DND-41 (cell line): ENCODE measurements at regions not wholly inside any gene's neighbourhood (a gene's known extent, or its start where the extent isn't known, plus 50 kb on each side); places are given as distances from the start of the nearest gene placed in this dataset.

Experiments used
- CTCF ChIP-seq: IDR thresholded peaks from 2 replicates; pipeline ENCODE4 v1.5.1; 2012; ENCODE audit warnings: borderline replicate concordance, low read length, moderate library complexity, mild to moderate bottlenecking; ENCODE audit not compliant: poor library complexity, severe bottlenecking; ENCODE audit errors: extremely low read depth
- EZH2 ChIP-seq: IDR thresholded peaks from 3 replicates; pipeline ENCODE4 v1.6.1; 2012; ENCODE audit warnings: borderline replicate concordance, low read depth, mild to moderate bottlenecking, moderate library complexity, low read length, inconsistent platforms; ENCODE audit not compliant: severe bottlenecking

GRCh38 chr6:163901681-163902080 lies 487.2 kb downstream of the QKI start:
- TF ChIP-seq CTCF (no peak), EZH2 (no peak)
